HG03521 (cell line): ENCODE measurements at regions not wholly inside any gene's neighbourhood (a gene's known extent, or its start where the extent isn't known, plus 50 kb on each side); places are given as distances from the start of the nearest gene placed in this dataset.

ENCODE experiments used
- ATAC-seq: cut with Tn5 transposase; IDR thresholded peaks from one replicate; pipeline ENCODE4 v1.9.1; 2021; ENCODE audit warnings: mild to moderate bottlenecking, moderate library complexity; ENCODE audit not compliant: unreplicated experiment

DNA sequence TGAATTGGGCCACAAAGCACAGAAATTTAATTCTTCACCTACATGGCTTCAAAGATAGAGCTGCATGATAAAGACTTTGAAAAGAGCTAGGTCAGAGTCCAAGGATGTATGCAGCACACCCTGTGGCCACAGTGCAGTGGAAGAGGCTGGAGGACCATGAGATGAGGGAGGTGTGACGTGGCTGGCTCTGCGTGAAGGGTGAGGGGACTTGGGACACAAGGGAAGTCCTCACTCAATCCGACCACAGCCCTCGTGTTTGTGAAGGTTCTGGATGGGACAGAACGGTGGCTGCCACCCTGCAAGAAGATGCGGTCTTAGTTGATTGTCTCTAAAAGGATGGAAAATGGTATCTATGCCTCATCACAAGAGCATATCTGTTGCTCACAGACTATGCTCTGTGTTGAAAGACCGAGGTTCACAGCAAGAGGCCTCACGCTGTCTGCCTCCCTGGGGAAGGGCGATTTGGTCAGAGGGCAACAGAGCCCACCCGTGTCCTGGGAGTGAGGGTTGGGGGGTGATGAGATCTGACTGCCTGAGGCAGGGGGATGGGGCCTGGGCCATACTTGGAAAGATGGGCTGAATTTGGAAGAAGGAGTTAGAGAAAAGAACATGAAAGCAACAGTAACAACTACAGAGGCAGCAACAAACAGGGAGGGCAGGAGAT lies 174.4 kb upstream of the SHH start:
- no peak for ATAC-seq

DNA sequence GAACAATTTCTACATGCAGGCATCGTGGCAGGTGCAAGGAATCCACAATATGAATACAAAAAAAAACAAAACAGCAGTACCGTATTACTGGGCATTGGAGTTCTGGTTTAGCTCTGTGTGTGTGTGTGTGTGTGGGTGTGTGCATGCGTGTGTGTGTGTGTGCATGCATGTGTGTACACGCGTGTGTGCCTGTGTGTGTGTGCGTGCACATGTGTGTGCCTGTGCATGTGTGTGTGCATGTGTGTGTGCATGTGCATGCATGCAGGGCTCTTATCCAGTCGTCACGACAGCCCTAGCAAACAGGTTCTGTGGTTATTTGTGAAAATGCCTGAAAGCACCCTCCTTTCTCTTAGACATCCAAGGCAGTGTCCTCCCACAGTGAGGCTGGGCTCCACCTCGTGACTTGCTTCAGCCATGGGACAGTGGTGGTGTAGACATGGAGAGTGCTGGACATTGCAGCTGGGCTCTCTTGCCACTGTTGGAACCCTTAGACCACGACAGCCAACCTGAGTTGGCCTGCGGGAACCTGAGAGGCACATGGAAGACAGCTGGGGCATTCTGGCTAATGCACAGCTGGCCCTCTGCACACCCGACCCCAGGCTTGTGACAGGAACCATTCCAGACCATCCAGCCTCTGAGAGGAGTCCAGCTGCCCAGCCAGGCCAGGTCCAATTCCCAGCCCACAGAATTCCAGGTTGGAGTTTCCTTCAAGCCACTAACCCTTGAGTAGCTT lies 173.4 kb upstream of the SHH start:
- ATAC-seq, result no peak

DNA sequence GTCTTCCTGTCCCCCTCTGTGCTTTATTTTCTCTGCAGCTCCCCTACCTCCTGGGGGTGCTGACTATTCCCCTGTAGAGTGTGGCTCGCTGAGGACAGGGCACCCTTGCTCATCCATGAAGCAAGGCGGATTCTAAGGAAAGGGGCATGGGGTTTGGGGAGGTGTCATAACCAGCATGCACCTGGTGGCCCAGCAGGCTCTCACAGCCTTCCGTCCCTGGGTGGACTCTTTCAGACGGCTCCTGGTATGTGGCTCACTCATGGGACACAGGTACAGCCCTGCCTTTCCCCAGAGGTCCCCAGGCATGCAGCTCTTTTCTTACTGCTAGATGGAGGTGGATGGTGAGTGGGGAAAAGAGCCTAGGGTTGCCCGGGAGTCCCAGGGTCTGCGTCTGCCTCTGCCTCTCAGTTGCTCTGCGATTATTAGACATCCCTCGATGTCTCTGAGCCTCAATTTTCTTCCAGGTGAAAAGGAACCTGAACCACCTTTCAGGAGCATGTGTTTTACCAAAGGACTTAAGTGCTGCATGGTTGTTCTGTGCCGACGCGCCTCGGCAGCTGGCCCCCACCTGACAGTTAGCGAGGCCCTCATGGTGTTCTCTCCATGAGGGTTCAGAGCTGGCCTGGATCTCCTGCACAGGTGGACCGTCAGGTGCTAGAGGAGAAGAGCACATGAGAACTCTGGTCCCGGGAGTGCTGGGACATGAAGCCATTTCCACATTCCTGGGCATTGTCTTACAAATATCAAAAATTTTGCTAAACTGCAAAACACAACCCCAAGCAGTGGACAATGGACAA lies 172.5 kb upstream of the SHH start:
- ATAC-seq, result no peak

DNA sequence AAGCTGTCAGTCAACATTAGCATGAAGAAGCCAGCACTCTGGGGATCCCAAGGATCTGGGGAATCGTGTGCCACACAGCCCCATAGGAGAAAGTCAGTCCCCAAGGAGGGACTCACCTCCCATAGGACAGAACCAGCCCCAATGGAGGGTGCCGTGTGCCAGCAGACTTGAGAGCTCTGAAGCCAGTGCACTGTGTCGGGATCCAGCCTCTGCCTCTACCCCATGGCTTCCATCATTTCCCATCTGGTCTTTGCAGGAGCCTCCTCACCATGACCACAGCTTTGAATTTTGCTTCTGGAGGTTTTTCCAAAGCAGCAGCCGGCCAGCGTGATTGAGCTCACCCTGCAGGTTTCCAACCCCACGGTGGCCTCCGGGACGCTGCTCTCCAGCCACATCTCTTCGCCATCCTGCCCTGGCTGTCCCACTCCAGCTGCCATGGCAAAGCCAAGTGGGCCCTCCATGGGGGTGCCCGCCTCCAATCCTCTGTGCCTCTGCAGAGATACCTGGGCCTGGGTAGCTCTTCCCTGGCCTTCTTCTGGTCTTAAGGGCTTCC lies 171.8 kb upstream of the SHH start:
- ATAC-seq, result no peak

DNA sequence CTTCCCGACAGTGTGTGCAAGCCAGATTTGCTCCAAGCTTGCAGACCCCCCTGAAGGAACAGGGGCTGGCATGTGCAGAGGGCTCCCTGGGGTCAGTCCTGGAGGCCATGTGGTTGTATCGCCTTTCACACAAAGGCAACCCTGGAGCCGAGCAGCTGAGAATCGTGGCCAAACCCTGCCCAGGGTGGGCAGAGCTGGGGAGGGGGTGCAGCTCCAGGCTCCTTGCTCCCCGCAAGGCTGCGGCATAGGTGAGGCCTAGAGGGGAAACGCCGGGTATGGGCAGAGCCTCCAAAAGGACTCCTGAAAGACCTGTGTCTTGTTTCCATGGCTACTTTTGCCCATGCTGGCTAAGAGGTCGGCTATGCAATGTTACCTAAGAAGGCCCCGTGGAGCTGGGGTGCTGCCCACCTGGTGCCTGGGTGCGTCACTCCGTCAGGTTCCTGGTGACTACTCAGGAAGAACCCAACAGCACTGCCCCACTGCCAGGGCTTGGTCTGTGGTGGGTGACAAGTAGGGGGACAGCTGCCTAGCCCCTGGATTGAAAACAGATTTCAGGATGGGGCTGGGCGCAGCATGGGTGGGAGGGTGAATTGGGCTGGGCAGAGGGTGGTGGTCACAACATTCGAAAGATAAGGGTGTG lies 171.0 kb upstream of the SHH start:
- no peak for ATAC-seq

DNA sequence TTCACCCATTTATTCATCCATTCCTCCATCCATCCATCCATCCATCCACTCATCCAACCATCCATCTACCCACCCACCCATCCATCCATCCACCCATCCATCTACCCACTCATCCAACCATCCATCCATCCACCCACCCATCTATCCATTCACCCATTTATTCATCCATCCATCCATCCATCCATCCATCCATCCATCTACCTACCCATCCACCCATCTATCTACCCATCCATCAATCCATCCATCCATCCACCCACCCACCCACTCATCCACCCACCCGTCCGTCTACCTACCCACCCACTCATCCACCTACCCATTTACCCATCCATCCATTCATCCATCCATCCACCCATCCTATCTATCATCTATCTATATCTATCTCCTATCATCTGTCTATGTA lies 169.4 kb upstream of the SHH start:
- ATAC-seq, result no peak

DNA sequence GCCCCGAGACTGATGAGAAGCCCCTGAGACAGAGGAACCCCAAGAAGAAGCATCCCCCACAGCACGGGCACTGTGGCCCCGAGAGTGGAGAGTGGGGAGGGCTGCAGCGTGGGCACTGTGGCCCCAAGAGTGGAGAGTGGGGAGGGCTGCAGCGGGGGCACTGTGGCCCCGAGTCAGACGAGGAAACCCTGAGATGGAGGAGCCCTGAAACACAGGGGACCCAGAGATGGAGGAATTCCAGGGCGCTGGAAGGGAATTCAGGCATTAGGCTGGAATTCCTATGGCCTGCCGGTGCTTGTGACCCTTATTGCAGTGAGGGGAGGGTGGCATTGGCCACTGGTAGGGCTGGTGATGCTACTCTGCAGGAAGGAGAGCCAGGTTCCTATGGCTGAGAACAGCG lies 168.6 kb upstream of the SHH start:
- ATAC-seq, result no peak

DNA sequence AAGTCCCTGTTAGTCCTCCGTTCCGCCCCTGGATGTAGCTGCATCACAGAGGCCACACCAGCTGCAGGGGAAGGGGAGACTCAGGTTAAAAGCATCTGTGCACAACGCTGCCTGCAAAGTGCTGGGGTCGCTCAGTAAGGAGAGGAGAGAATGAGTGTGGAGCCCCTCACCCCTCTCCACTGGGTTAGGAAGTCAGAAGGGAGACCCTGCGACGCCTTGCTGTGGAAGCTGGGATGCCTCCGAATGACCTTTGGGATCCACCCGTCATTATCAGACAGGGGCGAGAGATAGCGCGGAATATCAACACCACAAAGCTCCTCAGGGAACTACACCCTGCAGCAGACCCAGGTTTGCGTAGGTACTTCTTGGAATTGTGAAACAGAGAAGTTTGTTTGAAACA lies 167.7 kb upstream of the SHH start:
- no peak for ATAC-seq

DNA sequence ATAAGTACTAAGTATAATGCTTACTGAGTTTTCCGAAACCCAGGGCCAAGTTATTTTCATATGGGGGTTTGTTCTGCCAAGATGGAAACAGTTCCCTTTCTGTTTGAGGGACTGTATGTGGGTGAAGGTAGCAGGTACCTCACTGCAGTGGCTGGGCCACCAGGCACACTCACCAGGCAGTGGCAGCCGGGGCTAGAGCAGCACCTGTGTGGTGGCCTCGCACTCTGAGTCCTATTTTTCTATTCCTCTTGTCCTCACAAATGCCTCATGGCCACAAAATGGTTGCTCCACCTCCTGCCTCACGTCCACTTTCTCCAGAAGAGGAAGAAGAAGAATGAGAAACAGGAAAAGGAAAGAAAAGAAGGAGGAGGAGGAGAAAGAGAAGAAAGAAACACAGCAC lies 167.3 kb upstream of the SHH start:
- no peak for ATAC-seq

DNA sequence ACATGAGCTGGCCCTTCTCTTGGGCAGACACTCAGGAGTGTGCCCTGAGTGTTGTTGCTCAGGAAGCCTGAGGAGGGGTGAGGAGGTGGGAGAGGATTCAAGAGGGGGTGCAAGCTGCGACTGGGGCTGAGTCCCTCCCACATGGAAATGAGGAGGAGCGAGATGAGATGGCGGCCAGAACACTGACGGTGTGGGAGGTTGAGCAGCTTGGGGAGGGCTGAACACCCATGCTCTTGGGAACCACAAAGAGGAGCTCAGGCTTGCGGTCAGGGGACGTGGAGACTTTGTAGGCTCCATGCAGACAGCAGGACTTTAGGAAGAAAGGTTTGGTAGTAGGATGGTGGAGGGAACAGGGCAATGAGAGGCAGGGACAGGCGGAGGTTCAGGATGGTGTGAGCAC lies 163.2 kb upstream of the SHH start:
- no peak for ATAC-seq

DNA sequence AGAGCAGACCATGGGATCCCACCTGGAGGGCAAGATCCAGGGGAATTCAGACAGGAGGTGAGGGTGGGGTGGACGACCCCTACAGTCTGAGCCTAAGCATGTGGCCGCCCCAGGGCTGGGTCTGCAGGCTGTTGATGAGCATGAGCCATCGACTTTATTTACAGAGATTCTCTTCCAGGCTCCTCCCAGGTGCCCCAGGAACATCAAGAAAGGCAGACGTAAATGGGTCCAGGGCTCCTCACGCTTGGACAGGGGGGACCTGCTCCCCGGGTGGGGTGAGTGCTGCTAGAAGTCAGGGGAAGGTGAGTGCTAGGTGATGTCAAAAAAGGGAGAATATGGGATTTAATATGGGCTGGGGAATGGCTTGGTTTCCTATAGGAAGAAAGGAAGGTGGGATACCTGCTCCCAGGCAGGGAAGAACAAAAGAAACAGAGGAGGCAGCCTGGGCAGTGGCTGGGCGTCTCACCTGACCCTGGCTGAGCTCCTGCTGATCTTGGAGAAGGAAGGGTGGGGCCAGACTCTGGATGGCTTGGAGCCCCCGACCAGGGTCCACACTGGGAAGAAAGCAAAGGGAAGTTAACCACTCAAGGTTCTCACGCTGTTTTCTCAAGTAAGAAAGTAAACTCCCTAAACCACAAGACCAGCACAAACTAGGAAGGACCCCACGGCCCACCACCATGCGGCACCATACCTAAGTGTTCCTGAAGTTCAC lies 162.1 kb upstream of the SHH start:
- no peak for ATAC-seq

DNA sequence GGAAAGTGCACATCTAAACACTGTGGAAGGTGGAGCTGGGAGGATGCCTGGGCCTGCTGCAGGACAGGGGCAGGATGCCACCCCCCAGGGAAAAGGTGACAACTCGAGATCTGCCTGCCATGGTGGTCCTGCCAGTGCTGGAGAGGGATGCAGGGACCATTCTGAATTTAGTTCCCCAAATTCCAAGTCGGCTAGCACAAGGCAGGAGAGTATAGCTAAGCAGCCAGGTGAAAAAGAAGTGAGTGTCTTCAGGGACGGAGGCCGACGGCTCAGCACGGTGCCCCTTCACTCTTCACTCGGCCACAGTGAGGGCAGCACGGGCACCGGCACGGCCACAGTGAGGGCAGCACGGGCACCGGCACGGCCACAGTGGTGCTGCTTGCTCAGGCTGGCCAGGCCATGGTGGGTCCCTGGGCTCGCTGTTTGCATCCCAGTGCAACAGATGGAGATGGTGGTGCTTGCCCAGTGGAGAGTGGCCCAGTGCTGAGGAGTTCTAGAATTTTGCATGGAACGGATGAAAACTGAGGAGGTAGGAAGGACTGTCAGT lies 161.3 kb upstream of the SHH start:
- ATAC-seq, result no peak

DNA sequence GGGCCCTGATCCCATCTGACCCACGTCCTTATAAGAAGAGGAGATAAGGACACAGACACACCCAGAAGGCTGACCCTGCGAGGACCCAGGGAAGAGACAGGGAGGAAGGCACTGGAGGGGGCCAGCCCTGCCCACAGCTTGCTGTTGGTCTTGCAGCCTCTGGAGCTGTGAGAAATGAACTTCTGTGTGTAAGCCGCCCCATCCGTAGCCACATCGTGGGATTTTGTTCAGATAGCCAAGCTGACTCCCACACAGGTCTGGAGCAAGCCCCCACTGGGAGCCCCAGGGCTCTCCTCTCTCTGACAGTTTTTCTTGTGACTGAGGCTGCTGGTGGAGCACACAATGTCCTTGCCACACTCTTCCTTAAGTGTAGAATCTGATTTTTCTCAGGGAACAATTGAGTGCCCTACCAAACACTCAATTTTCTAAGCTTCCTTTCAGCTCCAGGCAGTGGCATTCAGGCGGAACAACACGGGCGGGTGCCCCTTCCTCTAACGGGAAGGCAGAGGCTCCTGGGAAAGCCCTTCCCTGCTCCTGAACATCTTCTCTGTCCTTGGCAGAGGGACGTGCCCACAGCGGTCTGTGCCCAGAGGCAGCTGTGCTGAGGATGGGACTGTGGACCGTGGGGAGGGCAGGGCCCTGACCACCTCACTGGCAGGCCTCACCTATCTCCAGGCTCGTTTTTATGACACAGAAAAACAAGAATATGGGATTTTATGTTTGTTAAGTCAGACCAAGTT lies 160.6 kb upstream of the SHH start:
- ATAC-seq, result no peak

DNA sequence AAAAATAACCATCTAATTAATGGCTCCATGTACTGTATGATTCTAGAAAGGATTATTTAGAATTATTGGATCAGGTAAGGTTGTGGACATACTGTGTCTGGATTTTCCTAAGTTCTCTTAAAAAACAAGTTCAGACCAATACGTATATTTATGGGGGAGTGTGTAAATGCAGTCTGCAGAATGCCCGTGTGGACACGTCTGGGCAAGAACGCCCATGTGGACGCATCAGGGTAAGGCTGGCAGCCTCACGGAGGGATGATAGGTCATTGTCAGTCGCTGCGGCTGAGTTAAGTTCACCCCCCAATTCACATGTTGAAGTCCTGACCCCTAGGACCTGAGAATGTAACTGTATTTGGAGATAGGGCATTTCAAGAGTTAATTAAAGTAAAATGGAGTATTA lies 160.0 kb upstream of the SHH start:
- no peak for ATAC-seq

DNA sequence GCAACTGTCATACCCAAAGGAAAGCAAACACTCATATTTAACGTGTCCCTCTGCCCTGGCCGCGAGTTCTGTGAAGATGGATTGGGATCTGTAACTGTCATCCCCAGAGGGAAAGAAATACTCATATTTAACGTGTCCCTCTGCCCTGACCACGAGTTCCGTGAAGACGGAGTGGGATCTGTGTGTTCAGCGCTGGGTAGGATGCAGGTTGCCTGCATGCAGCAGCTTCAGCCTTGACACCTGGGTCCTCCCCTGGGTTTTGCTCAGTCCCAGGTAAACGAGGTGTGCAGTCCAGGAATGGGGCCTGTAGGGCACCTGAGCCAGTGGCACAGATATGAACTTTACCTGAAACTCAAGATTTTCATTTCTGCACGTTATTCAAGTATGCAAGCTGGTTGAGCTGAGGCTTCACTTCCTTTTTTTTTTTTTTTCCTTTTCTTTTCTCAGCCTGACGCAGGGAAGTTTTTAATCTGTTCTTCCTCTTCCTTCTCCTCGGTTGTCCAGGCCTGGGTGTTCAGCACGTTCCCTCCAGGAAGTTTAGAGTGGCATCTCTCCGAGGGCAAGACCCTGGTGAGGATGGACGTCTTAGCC lies 159.0 kb upstream of the SHH start:
- ATAC-seq, result no peak

DNA sequence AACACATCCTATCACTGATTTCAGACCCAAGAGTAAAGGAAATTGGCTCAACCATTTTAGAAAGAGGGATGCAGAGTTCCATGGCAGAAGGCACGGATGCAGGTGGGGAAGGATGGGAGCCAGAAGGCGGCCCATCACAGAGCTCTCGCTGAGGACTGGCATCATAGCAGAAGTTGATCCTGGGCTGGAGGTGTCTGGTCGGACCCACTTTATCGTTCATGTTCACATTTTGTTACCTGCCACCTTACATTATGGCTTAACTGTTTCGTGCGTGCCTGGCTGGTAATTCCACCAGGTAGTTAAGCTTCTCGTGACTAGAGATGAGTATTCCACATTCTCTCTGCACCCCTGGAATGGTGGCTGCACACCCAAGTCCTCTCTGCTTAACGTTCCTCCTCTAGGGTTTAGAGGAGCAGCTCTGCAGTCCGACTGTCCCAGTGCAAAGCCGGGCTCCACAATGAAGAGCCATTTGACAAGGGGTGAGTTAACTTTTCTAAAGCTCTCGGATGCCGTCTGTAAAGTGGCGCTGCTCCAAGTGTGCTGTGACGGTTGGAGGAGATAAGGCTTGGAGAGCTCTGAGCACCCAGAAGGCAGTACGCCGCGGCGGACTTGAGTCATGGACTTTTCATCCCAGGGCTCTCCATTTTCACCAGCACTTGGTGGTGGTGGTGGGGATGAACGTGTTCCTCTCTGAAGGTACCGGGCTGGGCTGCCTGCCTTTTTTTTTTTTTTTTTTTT lies 157.1 kb upstream of the SHH start:
- ATAC-seq, result no peak

DNA sequence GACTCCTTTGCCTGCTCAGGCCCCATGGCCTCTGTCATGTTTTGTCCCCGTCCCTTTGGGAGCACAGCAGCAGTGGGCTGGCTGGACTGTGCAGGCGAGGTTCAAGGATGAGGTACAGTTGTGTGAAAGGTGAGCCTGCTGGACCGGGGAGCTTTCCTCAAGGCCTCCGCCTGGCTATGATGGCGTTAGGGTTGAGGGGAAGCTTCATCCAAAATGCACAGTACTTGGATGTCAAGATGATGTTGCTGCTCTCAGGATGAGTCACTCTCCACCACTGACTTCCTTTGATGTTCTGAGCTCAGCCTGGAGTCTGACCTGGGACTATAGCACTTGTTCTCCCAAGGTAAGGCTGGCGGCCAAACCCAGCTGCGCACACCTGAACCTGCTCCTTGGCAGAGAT lies 152.7 kb upstream of the SHH start:
- no peak for ATAC-seq

DNA sequence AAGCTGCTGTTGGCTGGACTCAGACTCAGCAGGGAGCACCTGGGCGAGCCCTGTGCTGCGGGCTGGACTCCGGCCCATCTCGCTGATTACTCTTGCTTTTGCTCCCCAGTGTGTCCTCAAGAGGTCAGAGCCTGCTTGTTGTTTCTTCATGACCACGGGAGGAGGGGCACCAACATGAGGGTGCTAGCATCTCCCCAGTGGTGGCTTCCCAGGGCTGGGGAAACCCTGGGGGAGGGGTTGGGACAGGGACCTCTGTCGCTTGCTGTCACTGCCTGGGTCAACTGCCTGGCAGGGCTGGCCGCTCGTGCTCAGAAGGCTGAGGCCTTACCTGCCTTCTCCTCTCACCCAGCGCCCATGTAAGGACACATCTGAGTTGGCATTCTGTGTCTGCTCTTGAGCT lies 152.3 kb upstream of the SHH start:
- no peak for ATAC-seq

DNA sequence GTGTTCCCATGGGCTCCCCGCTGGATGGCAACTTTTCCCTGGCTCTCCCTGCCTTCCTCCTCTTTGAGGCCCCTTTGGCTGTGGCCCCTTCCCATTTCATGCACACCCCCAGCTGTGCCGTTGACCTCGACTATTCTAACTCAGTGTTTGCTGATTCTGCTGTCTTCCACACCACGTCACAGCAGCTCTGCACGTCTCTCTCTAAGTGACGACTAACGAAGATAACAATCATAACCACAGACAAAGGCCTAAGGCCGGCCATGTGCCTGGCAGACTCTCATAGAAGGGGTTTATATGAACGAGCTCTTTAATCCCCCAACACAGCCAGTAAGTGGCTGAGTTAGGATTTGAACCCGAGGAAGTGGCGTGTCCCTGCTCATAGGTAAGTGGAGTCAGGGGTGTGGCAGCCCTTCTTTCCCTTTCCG lies 151.5 kb upstream of the SHH start:
- no peak for ATAC-seq
